ENCODE measurements at regions not wholly inside any gene's neighbourhood (a gene's known extent, or its start where the extent isn't known, plus 50 kb on each side); places are given as distances from the start of the nearest gene placed in this dataset.

DNA sequence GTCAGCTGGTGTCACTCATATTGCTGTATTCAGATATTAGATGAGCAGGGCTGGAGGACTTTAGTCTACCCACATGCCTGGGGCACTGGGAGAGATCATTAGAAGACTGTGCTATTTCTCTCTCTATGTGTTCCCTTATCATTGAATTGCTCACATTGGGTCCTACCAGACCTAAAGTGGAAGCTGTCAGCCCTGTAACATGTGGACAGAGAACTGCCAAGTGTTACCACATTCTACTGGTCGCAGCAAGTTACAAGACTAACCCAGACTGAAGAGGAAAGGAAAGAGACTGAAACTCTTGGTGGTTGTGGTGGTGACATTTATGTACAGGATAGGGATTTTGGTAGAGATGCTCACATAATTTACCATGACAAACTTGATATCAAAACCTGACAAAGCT is 627.1 kb upstream of the FZD8 start:
- no peak for DNase-seq

DNA sequence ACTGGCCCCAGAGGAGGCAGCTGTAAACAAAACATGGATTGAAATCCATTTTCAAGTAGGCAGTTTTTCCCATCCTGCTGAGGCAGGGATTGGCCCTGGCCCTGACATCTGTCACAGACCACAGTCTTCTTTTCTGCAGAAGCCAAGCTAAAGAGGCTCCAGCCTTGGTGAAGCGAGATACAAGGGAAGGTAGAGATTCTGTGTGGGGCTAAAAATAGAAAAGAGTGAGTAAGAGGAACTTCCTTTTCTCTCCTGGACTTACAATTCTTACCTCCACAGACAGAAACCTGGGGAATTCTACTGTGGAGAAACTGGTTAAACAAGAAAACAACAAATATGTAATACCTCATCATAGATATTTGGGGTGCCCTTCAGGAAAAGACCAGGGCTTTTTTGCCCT is 624.8 kb upstream of the FZD8 start:
- DNase-seq = no peak

DNA sequence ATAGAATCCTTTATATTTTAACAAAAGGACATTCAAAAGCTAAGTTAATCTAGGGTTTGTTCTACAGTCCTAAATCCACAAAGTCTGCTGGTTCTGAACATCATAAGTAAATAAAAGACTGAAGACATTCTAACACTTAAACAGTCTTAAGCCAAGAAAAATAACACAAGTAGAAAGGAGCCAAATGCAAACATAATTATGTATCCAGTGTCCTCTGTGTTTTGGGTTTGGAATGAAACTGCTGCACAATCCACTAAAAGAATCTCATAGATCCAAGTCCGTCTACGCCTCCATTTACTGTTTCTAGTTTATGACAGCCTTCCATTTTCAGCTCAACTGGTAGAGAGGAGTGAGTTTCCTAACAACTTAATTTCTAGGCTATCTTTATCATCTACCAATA is 623.6 kb upstream of the FZD8 start:
- no peak for DNase-seq

DNA sequence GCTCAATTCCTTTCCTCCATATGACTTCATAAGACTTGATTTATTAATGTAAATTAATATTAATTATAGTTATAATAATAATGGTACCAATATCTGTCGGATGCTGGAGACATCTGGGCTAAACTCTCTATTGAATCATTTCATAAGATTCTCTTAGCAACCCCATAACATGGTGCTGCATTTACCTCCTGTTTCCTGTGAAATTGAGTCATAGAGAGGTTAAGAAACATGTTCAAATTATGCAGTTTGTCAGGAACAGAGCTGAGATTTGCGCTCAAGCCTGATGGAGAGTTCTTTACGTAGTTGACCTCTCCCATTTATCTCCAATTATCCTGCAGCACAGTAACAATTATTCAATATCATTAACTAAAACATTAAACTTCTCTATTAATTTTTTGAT is 621.8 kb upstream of the FZD8 start:
- DNase-seq = no peak

DNA sequence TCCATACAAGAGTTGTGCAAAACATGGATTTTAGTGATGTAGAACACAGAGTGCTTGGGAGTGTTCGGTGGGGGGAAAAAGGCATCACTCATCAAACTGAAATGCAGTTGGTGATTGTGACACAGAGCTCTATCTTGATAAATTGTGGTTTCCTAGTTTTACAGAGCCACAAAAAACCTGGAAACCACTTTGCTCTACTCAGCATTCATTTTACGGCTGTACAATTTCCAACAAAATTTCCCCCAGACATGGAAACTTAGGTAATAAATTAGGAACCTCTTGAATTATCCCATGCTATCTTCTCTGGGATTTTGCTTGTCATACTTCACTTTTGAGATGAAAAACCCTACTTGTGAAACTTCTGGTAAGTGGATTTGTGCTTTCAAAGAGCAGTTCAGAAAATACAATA is 614.9 kb upstream of the FZD8 start:
- no peak for DNase-seq

DNA sequence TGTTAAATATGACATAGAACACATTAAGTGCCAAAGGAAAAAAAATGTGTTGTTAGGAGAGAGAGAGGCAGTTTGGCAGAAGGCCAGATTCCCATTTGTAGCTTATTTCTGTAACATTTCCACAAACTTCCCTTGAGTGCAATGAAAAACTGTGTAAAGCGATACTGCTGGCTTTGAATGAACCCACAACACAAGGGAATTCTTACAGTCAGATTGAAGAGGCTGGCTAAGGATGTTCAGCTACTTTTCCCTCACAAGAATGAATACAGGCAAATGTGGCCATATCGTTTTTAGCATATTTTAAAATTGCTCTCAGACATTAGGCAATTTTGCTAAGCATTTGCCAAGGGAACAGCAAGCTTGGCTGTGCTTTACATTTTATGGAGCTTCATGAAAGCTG is 614.1 kb upstream of the FZD8 start:
- no peak for DNase-seq

DNA sequence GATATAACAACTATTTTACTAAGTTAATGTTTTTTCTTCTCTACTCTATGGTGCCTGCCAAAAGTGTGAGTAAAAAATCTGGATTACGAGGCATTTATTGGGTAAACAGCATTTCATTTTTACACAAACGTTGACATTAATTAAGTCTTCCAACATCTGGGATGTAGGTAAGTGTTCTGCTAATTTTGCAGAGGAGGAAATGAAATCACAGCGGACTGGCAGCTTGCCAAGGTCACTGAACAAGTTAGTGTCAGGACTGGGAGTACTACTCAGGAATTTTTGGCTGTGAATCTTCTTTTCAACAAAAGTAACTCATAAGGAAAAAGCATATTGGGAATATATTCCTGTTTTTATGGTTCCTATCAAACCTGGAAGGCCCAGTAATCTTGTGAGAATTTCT is 612.1 kb upstream of the FZD8 start:
- DNase-seq = no peak

DNA sequence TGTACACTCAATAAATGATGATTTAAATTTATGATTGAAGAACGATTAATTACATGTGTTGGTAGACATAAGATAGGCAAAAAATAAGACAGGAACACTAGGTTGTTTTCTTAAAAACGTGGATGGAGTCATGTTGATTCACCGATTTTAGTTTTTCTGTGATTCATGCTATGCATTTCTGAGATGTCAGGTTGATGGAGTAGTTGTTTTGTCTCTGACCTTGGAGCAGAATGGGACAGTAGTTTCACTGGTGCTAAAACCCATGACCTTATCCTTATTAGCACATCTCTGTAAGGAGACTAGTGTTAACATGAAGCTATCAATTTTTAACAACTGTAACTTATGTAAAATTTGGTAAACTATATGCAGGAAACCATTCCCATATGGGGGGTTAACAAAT is 611.6 kb upstream of the FZD8 start:
- DNase-seq = no peak

DNA sequence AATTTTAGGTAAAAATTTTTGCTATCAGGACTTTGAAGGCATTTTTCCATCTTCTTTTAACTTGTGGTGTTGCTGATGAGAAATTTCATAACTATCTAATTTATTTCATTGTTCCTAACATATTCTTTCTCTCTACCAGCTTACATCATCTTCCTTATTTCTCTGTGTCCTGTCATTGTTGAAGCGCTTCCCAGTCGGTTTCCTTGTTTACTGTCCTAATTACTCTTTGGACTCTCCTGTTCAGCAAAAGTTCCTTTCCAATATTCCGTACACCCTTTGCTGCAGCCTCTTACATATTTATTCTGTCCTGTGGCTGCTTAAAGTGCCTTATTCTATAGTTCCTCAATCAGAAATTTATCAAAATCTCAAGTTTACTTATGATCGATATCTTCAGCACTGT is 609.0 kb upstream of the FZD8 start:
- no peak for DNase-seq

DNA sequence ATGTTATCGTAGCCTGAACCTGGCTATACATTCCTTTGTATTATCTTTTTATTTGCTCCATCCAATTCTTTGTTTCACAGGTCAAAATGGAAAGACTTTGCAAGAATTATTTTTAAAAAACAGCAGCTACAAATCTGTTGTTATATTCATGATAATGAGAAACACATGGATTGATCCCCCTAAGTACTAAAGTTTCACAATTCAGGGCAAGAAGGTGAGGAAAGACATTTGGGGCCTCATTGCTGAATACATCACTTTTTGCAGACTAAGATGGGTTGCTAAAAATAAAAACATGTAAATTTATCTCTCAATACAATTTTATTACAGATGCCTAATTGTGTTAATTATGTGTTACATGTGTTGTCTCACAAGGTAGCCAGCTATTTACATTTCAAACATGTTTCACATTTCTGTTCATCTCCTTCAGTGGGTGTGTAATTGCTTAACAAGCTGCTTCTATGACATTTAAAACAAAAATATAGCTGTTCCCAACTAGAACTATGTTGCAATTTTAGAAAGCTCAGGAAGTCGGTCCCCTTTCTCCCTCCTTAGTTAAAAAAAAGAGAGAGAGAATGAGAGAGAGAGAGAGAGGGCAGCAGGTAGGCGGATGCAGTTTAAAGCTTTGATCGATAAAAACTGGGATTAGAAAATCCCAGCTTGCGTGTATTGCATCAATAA is 606.3 kb upstream of the FZD8 start:
- no peak for DNase-seq

DNA sequence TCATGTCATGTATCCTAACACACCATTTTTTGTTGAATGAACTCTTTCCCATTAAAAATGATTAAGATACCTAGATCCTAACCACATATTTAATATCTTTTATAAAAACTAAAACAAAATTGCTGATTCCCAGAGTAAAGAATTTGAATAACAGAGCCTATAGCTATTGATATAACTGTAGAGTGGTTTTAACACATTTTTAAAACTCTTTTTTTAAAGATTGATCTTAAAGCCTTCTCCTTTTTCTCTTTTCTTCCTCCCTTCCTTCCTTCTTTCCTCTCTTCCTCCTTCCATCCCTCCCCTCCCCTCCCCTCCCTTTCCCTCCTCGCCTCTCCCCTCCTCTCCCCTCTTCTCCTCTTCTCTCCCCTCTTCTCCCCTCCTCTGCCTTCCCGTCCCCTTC is 605.4 kb upstream of the FZD8 start:
- no peak for DNase-seq

DNA sequence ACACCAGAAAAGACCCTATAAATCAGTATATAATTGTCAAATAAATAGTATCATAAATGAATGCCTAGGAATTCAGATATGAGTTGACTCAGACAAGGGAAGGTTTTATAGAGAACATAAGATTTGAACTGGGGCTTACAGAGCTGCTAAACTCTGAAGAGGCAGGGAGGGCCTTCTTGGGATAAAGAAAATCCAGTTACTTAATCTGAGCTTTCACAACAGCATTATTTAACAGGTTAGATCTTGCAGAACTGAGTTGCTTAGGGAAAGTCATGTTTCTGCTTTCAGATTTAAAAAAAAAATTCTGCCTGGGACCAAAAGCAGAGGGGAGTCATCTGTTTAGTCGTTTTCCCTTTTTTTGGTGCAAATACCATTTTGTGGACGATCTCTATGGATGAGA is 594.8 kb upstream of the FZD8 start:
- no peak for DNase-seq

DNA sequence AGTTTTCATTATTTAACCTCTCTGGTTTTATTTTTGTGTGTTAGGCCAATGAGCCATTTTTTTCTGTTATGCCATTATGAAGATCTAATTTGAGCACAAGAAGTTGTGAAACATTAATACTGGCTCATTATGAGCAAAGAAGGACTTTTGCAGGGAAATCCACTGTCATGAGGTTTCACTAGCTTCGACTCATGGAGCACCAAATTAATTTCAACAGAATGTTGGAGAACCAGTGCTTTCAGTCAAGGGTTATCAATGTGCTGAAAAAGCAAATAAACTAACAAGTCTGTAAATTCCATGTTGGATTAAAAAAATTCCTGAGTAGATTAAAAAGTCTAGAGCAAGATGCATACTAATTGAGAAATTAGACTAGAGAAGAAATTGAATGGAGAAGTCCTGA is 594.2 kb upstream of the FZD8 start:
- no peak for DNase-seq

DNA sequence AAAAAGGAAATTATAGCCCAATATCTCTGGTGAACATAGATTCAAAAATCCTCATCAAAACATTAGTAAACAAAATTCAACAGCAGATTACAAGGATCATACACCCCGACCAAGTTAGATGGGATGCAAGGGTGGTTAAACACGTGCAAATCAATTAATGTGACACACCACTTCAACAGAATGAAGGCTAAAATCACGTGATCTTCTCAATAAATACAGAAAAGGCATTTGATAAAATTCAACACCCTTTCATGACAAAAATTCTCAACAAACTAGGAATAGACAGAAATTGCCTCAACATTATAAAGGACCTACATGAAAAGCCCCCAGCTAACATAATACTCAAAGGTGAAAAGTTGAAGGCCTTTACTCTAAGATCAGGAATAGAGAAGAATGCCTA is 590.8 kb upstream of the FZD8 start:
- DNase-seq = no peak

DNA sequence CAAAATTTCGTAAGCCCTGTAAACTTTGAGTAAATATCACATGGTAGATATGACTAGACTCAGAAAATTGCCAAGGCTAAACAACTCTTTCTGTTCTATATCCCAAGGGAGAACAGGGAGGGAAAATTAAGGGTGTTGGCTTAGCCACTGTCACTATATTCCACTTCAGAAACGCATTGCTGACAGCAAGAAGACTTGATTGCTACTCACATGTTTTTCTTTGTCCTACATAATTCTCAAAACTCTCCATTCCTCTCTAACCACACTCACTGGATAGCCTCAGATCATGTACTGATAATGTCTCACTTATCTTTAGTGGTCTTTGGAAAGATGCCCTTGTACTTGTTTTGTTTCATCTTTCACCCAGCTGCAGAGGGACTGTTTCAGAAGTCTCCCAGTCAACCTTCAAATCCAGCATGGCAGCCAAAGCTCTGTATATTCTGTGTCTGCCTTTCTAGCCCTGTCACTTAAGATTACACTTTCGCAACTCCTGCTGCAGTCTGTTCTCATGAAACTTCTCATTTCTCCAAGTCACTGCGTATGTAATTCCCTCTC is 582.4 kb upstream of the FZD8 start:
- no peak for DNase-seq

DNA sequence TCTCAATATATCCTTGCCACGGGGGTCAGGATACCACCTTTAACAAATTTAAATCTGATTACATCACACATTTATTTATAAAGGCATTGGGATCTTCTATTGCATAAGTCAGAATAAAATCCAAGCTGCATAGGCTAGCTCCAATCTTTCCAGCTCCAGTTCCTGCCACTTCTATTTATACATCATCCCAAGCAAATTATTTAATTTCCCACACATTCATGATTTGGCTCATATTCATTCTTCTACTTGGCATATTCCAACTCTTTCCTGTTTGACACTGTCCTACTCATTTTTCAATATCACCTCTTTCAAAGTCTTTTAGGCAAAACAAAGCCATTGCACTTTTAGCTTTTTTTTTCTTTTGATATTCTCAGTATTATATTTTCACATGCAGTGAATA is 579.0 kb upstream of the FZD8 start:
- no peak for DNase-seq

DNA sequence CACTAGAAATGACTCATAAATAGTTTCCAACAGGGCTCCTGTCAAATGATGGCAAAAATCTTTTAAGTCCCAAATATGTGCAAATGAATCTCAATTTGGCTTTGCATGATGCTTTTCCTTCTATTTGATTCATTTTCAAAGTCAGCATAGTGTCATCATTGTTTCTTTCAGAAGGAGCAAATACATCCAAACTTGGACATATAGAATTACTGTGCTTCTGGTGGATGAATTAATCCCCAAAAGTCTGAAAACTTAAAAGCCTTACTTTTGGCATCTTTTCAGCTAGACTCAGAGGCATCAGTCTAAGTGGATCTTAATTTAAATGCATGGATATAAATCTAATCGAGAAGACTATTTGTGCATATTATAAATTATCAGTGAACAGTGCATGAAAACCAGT is 578.1 kb upstream of the FZD8 start:
- no peak for DNase-seq

DNA sequence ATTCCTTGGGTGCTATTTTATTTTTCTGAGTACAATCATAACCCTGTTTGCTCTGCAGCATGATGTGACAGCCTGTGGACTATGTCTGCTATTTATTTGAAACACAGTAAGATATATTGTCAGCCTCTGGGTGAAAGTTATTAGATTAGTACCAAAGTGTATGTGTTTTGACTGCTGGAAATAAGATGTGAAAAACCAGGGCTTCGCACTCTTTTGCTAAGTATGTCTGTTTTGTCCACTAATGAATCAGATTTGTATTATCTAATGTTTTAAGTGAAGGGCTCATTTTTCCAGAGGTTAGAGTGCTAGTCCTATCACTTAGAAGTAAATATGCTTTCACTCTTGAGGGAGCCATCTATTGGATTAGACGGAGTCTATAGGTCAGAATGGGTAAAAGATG is 569.8 kb upstream of the FZD8 start:
- no peak for DNase-seq

DNA sequence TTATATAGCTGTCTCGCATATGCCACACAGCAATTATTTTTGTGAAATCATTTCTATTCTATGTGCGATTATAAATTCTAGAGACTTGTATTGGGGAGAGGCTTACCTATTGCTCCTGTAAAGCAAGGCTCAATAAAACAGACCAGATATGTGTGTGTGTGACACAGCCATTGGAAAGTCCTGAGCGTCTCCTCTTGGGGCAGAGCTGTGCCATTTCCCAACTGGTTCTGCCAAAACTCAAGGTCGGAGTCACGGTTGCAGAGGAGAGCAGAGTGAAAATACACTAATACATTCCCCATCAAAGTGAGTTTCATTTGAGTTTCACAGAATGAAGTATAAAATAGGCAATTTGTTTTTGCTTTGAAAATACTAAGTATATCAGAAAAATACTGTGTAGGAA is 567.4 kb upstream of the FZD8 start:
- no peak for DNase-seq

DNA sequence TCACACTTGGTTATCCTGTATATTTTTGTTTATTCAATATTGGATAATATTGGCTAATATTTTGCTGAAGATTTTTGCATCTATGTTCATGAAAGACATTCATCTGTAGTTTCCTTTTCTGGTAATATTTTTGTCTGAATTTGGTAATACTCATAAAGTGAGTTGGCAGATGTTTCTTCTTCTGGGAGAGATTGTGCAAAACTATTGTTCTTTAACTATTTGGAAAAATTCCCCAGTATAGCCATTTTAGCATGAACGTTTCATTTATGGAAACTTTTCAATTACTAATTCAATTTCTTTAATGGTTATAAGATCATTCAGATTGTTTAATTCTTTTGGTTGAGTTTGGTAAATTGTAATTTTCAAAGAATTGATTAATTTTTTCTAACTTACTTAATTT is 560.8 kb upstream of the FZD8 start:
- DNase-seq = no peak

DNA sequence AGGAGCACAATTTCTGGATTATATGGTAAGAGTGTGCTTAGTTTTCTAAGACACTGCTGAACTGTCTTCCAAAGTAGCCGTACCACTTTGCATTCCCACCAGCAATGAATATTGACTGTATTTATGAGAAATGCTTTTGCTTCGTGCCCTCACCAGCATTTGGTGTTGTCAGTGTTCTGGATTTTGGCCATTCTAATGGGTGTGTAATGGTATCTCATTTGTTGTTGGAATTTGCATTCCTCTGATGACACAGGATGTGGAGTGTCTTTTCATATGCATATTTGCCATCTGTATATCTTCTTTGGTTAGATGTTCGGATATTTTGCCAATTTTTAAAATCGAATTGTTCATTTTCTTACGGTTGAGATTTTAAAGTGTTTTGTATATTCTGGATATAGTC is 558.5 kb upstream of the FZD8 start:
- DNase-seq = no peak

DNA sequence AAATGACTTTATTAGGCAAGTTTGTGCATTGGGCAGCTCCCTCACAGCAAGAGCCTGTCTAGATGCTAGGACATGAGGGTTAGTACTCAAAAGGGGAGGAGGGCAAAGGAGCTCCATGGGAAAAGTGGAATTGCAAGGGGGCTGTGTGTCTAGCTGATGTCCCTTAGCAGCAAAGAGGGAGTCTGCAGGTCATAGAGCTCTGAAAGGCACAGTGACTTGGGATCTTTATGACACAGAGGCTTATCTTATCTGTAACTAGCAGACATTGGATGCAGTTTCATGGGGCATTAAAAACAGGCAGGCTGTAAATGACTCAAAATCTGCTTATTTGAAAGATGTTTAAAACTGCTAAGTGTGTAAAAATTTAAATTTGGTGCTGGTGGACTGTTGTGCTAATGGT is 556.2 kb upstream of the FZD8 start:
- DNase-seq = no peak

DNA sequence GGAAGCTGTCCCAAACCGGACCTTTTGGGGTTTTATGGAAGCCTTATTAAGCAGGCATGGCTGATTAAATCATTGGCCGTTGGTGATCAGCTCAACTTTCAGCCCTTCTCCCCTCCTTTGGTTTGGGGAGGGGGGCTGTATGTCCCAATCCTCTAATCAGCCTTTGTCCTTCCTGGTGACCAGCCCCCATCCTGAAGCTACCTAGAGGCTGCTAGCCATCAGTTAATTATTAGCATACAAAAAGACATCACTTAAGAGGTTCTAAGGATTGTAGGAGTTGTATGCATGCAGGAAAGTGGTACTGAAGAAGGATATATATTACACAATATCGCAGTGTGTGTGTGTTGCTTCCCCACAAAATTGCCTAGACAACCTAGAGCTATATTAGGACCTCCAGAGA is 553.3 kb upstream of the FZD8 start:
- DNase-seq = no peak

DNA sequence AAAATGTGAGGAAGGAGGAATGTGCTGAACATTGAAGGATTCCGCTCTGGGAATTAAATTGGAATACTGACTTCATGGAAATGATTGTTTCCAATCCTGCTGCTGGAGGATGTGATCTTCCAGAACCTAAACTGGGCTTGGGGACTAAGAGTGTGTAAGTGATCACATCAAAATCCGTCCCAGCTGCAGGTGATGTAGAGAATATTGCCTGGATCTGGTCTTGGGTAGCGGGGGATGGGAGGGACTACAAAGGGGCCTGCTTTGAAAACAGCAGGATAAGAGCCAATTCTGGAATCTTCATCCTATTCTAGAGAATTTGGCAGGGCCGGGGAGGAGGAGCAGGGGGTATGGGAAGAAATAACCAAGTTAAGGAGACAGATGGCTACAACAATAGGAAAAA is 552.2 kb upstream of the FZD8 start:
- no peak for DNase-seq

DNA sequence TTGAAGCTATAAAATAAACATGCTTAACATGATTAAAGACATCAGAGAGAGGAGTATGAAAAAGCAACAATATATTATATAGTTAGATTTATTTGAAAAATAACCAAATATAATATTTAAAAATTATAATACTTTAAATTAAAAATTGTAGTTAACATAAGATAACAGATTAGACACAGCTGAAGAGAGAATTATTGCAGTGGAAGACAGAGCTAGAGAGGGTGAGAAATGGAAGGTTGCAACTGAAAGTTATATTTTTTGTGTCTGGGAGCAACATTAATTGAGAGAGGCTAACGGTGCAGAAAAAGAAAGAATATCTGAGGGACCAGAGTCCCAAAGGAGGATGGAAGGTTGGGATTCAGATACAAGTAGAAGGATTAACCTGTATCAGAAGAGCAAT is 548.9 kb upstream of the FZD8 start:
- no peak for DNase-seq

DNA sequence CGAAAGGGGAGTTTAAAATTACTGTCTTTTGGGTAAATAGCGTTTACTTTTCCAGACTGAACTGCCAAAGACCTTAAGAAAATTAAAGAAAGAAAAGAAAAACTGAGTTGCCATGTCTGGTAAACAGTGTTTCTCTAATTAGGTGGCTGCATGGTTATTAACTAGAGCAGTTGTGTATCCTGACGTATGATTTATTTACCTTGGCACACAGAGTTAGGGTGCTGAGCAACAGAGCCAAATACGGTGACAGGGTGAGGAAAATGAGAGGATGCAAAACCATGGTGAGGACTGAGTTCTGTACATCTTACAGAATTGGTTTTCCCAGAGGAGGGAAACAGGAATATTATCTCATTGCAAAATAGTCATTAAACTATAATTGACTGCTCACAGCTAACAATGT is 546.4 kb upstream of the FZD8 start:
- no peak for DNase-seq
